PC-3 (cell line): ENCODE measurements at regions not wholly inside any gene's neighbourhood (a gene's known extent, or its start where the extent isn't known, plus 50 kb on each side); places are given as distances from the start of the nearest gene placed in this dataset.

ENCODE experiments used
- ATAC-seq: fragments of 200-7000 bp; cut with Tn5 transposase; 2 replicates; pipeline ENCODE4 v1.9.1; 2020; ENCODE audit warnings: mild to moderate bottlenecking, moderate library complexity
- BruUV-seq: library from RNA; stranded (reverse); fragments of 400-500 nt; replicated peaks from 2 replicates; lab custom pipeline; 2021; lab: Mats Ljungman, UMichigan
- CTCF ChIA-PET: fragments of 300-600 bp; sonication (Branson Sonifier 250); formaldehyde crosslinking; loops from one replicate; lab custom pipeline; 2022; ENCODE audit warnings: antibody characterized with exemption; lab: Charles Lee
- POLR2A ChIA-PET: fragments of 300-600 bp; sonication (Branson Sonifier 250); formaldehyde crosslinking; loops from one replicate; lab custom pipeline; 2022; ENCODE audit warnings: antibody characterized with exemption; ENCODE audit not compliant: unreplicated experiment; lab: Charles Lee
- DNase-seq: peaks from one replicate; pipeline ENCODE4 v3.0.0-alpha.2; 2015
- H2AFZ ChIP-seq: fragments of 300-600 bp; sonication (generic); 2 replicates; pipeline ENCODE4 v1.6.0; 2016; ENCODE audit warnings: antibody characterized with exemption, low read length
- H3F3A ChIP-seq: fragments of 300-600 bp; sonication (generic); one replicate; pipeline ENCODE4 v1.6.0; 2017; ENCODE audit warnings: antibody characterized with exemption, low read length, control low read depth, mild to moderate bottlenecking; ENCODE audit not compliant: unreplicated experiment
- H3K27ac ChIP-seq: fragments of 300-600 bp; sonication (generic); 2 replicates; pipeline ENCODE4 v1.5.1; 2016; ENCODE audit warnings: mild to moderate bottlenecking, low read length
- H3K27me3 ChIP-seq: fragments of 300-600 bp; sonication (generic); 2 replicates; pipeline ENCODE4 v1.6.1; 2016; ENCODE audit warnings: low read length, mixed read lengths
- H3K36me3 ChIP-seq: fragments of 300-600 bp; sonication (generic); 2 replicates; pipeline ENCODE4 v1.6.1; 2016; ENCODE audit warnings: low read depth, mixed run types, low read length, mixed read lengths
- H3K4me1 ChIP-seq: fragments of 300-600 bp; sonication (generic); 2 replicates; pipeline ENCODE4 v1.5.1; 2016; ENCODE audit warnings: low read length; ENCODE audit not compliant: insufficient read depth
- H3K4me2 ChIP-seq: fragments of 300-600 bp; sonication (generic); 2 replicates; pipeline ENCODE4 v1.6.0; 2016; ENCODE audit warnings: low read length
- H3K4me3 ChIP-seq: fragments of 300-600 bp; sonication (generic); 2 replicates; pipeline ENCODE4 v1.5.1; 2016; ENCODE audit warnings: mild to moderate bottlenecking, low read length, mixed read lengths
- H3K79me2 ChIP-seq: fragments of 300-600 bp; sonication (generic); 2 replicates; pipeline ENCODE4 v1.6.1; 2017; ENCODE audit warnings: low read length, mixed read lengths
- H3K9ac ChIP-seq: fragments of 300-600 bp; sonication (generic); 2 replicates; pipeline ENCODE4 v1.6.0; 2016; ENCODE audit warnings: mild to moderate bottlenecking, low read length
- H3K9me2 ChIP-seq: fragments of 300-600 bp; sonication (generic); replicated peaks from 2 replicates; pipeline ENCODE4 v1.6.1; 2016; ENCODE audit warnings: mixed run types, low read length, mixed read lengths
- H3K9me3 ChIP-seq: fragments of 300-600 bp; sonication (generic); 2 replicates; pipeline ENCODE4 v1.6.1; 2016; ENCODE audit warnings: low read length, mixed read lengths
- H4K20me1 ChIP-seq: fragments of 300-600 bp; sonication (generic); 2 replicates; pipeline ENCODE4 v1.6.1; 2016; ENCODE audit warnings: low read length, mixed read lengths
- CTCF ChIP-seq: fragments of 300-600 bp; sonication (generic); conservative IDR thresholded peaks from 2 replicates; pipeline ENCODE4 v1.5.1; 2017; ENCODE audit warnings: antibody characterized with exemption, low read depth, mild to moderate bottlenecking, low read length
- EZH2 ChIP-seq: fragments of 300-600 bp; sonication (generic); IDR thresholded peaks from one replicate; pipeline ENCODE4 v1.6.1; 2017; ENCODE audit warnings: antibody characterized with exemption, mild to moderate bottlenecking, low read length; ENCODE audit not compliant: unreplicated experiment
- EZH2phosphoT487 ChIP-seq: fragments of 300-600 bp; sonication (generic); IDR thresholded peaks from 2 replicates; pipeline ENCODE4 v1.6.1; 2018; ENCODE audit warnings: mild to moderate bottlenecking, antibody characterized with exemption, low read length, borderline replicate concordance
- intact Hi-C: fragments of 100-400 bp; cut with micrococcal nuclease; formaldehyde crosslinking; loops from 2 replicates; pipeline ENCODE4 v1.9.0; 2023

GRCh38 chr2:66853585-66853984 is 418.7 kb downstream of the MEIS1 start:
- no peaks in the 10 kb centered on the region for H3K9me3 ChIP-seq
- ATAC-seq (no peak), DNase-seq (no peak)
- no peak overlapping the region for H2AFZ ChIP-seq
- H3K9ac ChIP-seq = no peak overlapping the region
- H3K4me2 ChIP-seq = no peak overlapping the region
- H3K27me3 ChIP-seq = peaks cover 24% of the 10 kb centered on the region
- no peak for TF ChIP-seq EZH2phosphoT487
- no peak for TF ChIP-seq EZH2
- TF ChIP-seq CTCF = no peak
- H3K79me2 ChIP-seq = no peaks in the 10 kb centered on the region
- no peaks in the 10 kb centered on the region for H3K9me2 ChIP-seq
- ChIA-PET POLR2A (no interaction called here), CTCF (no interaction called here)
- no peak overlapping the region for H3K4me3 ChIP-seq
- H3K4me1 ChIP-seq = no peaks in the 10 kb centered on the region
- H3F3A ChIP-seq = no peaks in the 10 kb centered on the region
- no peaks in the 10 kb centered on the region for H3K36me3 ChIP-seq
- H3K27ac ChIP-seq = no peak overlapping the region
- intact Hi-C loops = no loop called here
- no TSS peak for BruUV-seq
- H4K20me1 ChIP-seq = no peaks in the 10 kb centered on the region

GRCh38 chr2:66854298-66854697 is 419.4 kb downstream of the MEIS1 start:
- ChIA-PET POLR2A (no interaction called here), CTCF (no interaction called here)
- H3F3A ChIP-seq = no peaks in the 10 kb centered on the region
- TF ChIP-seq CTCF (no peak), EZH2 (no peak), EZH2phosphoT487 (no peak)
- no peaks in the 10 kb centered on the region for H3K4me1 ChIP-seq
- no peaks in the 10 kb centered on the region for H3K9me2 ChIP-seq
- no peak overlapping the region for H3K9ac ChIP-seq
- H4K20me1 ChIP-seq = no peaks in the 10 kb centered on the region
- peaks cover 19% of the 10 kb centered on the region for H3K27me3 ChIP-seq
- H3K4me3 ChIP-seq = no peak overlapping the region
- no peaks in the 10 kb centered on the region for H3K79me2 ChIP-seq
- ATAC-seq = no peak
- H2AFZ ChIP-seq = no peak overlapping the region
- H3K4me2 ChIP-seq = no peak overlapping the region
- intact Hi-C loops = no loop called here
- no peak for DNase-seq
- BruUV-seq = no TSS peak
- H3K27ac ChIP-seq = no peak overlapping the region
- H3K36me3 ChIP-seq = no peaks in the 10 kb centered on the region
- no peaks in the 10 kb centered on the region for H3K9me3 ChIP-seq

GRCh38 chr2:66862885-66863650 is 428.1 kb downstream of the MEIS1 start:
- Histone ChIP-seq H3K27ac (0 out of 2 replicates have a peak overlapping the region, but pooled peaks have one; percentile 7), H3K9me2 (no peaks in the 10 kb centered on the region), H3K4me2 (peak overlapping the region; percentile 48), H4K20me1 (no peaks in the 10 kb centered on the region), H3K9ac (no peak overlapping the region), H3K4me1 (peaks cover 11% of the 10 kb centered on the region), H3K27me3 (no peaks in the 10 kb centered on the region), H3K4me3 (no peak overlapping the region), H2AFZ (peak overlapping the region; percentile 44), H3F3A (no peaks in the 10 kb centered on the region), H3K79me2 (no peaks in the 10 kb centered on the region), H3K9me3 (no peaks in the 10 kb centered on the region), H3K36me3 (no peaks in the 10 kb centered on the region)
- intact Hi-C loops = no loop called here
- CTCF ChIA-PET = no interaction called here
- no peak for ATAC-seq
- POLR2A ChIA-PET = no interaction called here
- BruUV-seq = no TSS peak
- TF ChIP-seq CTCF (no peak), EZH2phosphoT487 (no peak), EZH2 (no peak)
- peak; percentile 48 for DNase-seq
